ENCODE measurements at regions not wholly inside any gene's neighbourhood (a gene's known extent, or its start where the extent isn't known, plus 50 kb on each side); places are given as distances from the start of the nearest gene placed in this dataset.

GRCh38 chr5:3068401-3068800, 316.9 kb upstream of the IRX2 start:
- H3K36me3 Mint-ChIP-seq = peaks cover 3% of the 10 kb centered on the region
- TF ChIP-seq CTCF (conservative IDR thresholded peaks at IDR 0.05) = no peak
- H3K27ac Mint-ChIP-seq = no peak overlapping the region
- no peak for DNase-seq (ENCODE audit: extremely low spot score, unreplicated experiment)
- peaks cover 4% of the 10 kb centered on the region for H3K9me3 Mint-ChIP-seq
- peaks cover 11% of the 10 kb centered on the region for H3K27me3 Mint-ChIP-seq
- H3K4me3 Mint-ChIP-seq = no peak overlapping the region
- peaks cover 6% of the 10 kb centered on the region for H3K4me1 Mint-ChIP-seq (ENCODE audit: unreplicated experiment)

DNA sequence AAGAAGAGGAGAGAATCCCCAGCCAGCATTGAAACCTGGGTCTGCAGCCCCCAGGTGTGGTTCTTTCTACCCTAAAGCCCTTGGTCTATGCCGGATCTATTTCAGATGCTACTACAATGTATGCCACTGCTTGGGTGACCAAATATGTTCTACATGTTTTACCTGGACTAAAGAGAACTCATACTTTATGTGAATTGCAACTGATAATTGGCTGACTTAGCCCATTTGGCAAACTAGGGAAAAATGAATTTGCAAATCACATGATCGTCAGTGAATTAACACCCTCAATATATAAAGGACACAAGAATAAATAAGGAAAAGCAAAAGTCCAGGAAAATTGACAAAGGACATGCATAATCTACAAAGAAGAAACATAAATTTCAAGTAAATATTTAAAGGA, 308.8 kb upstream of the IRX2 start:
- Mint-ChIP-seq H3K27me3 (peaks cover 8% of the 10 kb centered on the region), H3K4me3 (no peak overlapping the region), H3K27ac (no peak overlapping the region), H3K9me3 (peaks cover 4% of the 10 kb centered on the region), H3K4me1 (ENCODE audit: unreplicated experiment) (peaks cover 15% of the 10 kb centered on the region), H3K36me3 (no peaks in the 10 kb centered on the region)
- TF ChIP-seq CTCF (conservative IDR thresholded peaks at IDR 0.05) = no peak
- no peak for DNase-seq (ENCODE audit: extremely low spot score, unreplicated experiment)

DNA sequence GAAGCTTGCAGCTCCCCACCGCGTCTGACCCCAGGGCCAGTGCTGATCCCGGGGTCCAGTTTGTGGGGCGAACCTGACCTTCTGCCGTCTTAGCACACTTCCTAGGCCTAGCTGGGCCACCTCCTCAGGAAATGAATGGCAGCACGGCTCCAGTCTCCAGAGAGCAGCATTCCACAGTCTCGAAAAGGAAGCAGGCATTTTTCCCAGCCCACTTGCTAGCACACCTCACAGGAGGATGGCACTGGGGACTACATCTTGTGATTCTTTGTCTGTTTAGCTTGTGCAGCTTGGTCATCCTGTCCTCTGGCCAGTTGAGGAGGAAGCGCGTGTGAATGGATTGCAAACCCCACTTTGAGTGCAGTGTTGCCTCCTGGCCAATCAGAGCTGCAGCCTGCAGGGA, 308.0 kb upstream of the IRX2 start:
- H3K27ac Mint-ChIP-seq = no peak overlapping the region
- H3K36me3 Mint-ChIP-seq = no peaks in the 10 kb centered on the region

DNA sequence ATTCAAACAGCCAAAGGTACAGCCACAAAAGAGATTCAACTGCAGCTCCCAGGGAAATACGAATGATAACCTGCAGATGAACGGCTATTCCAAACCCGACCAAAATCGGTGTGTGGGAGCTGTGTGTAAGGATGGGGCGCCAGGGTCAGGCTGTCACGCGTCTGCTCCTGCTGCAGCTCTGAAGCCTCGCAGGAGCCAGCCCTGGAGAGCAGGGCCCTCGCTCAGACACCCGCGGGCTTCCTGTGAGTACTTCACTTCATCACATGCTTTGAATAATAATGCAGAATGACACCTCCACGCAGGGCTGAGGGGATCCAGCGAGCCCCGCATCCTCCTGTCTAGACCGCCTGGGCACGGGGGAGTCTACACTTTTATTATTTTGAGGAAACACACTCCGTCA, 307.5 kb upstream of the IRX2 start:
- no peaks in the 10 kb centered on the region for H3K36me3 Mint-ChIP-seq
- no peak overlapping the region for H3K4me3 Mint-ChIP-seq
- no peak overlapping the region for H3K27ac Mint-ChIP-seq
- TF ChIP-seq CTCF (conservative IDR thresholded peaks at IDR 0.05) = no peak
- no peak for DNase-seq (ENCODE audit: extremely low spot score, unreplicated experiment)
- H3K4me1 Mint-ChIP-seq (ENCODE audit: unreplicated experiment) = peaks cover 15% of the 10 kb centered on the region
- H3K9me3 Mint-ChIP-seq = peaks cover 4% of the 10 kb centered on the region
- peaks cover 7% of the 10 kb centered on the region for H3K27me3 Mint-ChIP-seq

More for the DNA sequence above, 308.0 kb upstream of the IRX2 start:
- no peak for TF ChIP-seq CTCF (conservative IDR thresholded peaks at IDR 0.05)
- H3K9me3 Mint-ChIP-seq = peaks cover 4% of the 10 kb centered on the region
- no peak overlapping the region for H3K4me3 Mint-ChIP-seq
- H3K4me1 Mint-ChIP-seq (ENCODE audit: unreplicated experiment) = peaks cover 15% of the 10 kb centered on the region
- peaks cover 7% of the 10 kb centered on the region for H3K27me3 Mint-ChIP-seq
- DNase-seq (ENCODE audit: extremely low spot score, unreplicated experiment) = no peak

- H3K36me3 Mint-ChIP-seq = no peaks in the 10 kb centered on the region
- DNase-seq (ENCODE audit: extremely low spot score, unreplicated experiment) = no peak
- H3K9me3 Mint-ChIP-seq = peaks cover 4% of the 10 kb centered on the region
- H3K27ac Mint-ChIP-seq = no peak overlapping the region
- peaks cover 7% of the 10 kb centered on the region for H3K27me3 Mint-ChIP-seq
- H3K4me1 Mint-ChIP-seq (ENCODE audit: unreplicated experiment) = peaks cover 15% of the 10 kb centered on the region
- H3K4me3 Mint-ChIP-seq = peak overlapping the region; percentile 51
- TF ChIP-seq CTCF (conservative IDR thresholded peaks at IDR 0.05) = no peak
Measured at GRCh38 chr5:3056866-3057265, 305.4 kb upstream of the IRX2 start.

GRCh38 chr5:3051400-3051799, 299.9 kb upstream of the IRX2 start:
- H3K27me3 Mint-ChIP-seq = no peaks in the 10 kb centered on the region
- no peaks in the 10 kb centered on the region for H3K36me3 Mint-ChIP-seq
- no peak overlapping the region for H3K27ac Mint-ChIP-seq

More at GRCh38 chr5:3051400-3051799, 299.9 kb upstream of the IRX2 start:
- H3K4me3 Mint-ChIP-seq = no peak overlapping the region
- peaks cover 4% of the 10 kb centered on the region for H3K4me1 Mint-ChIP-seq (ENCODE audit: unreplicated experiment)
- no peaks in the 10 kb centered on the region for H3K9me3 Mint-ChIP-seq
- no peak for DNase-seq (ENCODE audit: extremely low spot score, unreplicated experiment)
- no peak for TF ChIP-seq CTCF (conservative IDR thresholded peaks at IDR 0.05)

All from type B pancreatic cell (in vitro differentiated cells).